ENCODE measurements at regions not wholly inside any gene's neighbourhood (a gene's known extent, or its start where the extent isn't known, plus 50 kb on each side); places are given as distances from the start of the nearest gene placed in this dataset.

DNA sequence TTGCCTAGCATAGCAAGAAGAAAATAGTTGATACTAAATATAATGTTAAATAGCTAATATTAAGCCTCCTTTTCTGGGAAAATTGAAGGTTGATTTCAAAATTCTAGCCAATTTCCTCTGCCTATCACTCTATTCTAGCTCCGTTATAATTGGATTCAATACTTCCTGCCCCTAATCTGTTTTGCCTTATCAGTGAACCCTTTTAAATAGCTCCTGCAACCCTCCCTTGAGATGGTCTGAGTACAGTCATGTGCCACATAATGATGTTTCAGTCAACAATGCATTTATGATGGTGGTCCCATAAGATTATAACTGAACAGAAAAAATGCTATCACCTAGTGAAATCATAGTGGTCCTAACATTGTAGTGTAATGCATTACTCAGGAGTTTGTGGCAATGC lies 79.7 kb upstream of the PBX1 start:
- TF ChIP-seq CTCF (conservative IDR thresholded peaks at IDR 0.05; ENCODE audit: low read depth, low read length) (no peak), EZH2 (IDR thresholded peaks at IDR 0.05; ENCODE audit: borderline replicate concordance, low read depth, low read length, poor library complexity, severe bottlenecking) (no peak)
